GM12878 (cell line): ENCODE measurements at regions not wholly inside any gene's neighbourhood (a gene's known extent, or its start where the extent isn't known, plus 50 kb on each side); places are given as distances from the start of the nearest gene placed in this dataset.
"Not testable (repeated sequence)": the region's sequence is repeated elsewhere in the genome, so short reads cannot be mapped to it uniquely, and the experiment has no call there.

ENCODE experiments used
- ATAC-seq: fragments of 200-7000 bp; cut with Tn5 transposase; 3 replicates; pipeline ENCODE4 v1.9.1; 2020; ENCODE audit warnings: mild to moderate bottlenecking, moderate library complexity
- BruUV-seq: library from RNA; stranded (reverse); fragments of 400-500 nt; replicated peaks from 2 replicates; lab custom pipeline; 2021; lab: Mats Ljungman, UMichigan
- CTCF ChIA-PET: fragments of 300-600 bp; sonication (Branson Sonifier 250); formaldehyde crosslinking; extraction: SDS; loops from one replicate; lab custom pipeline; 2021; ENCODE audit warnings: inconsistent platforms; lab: Yijun Ruan, JAX
- POLR2A ChIA-PET: fragments of 350-600 bp; formaldehyde crosslinking; extraction: SDS; loops from one replicate; lab custom pipeline; 2021; ENCODE audit warnings: inconsistent platforms; lab: Charles Lee
- RAD21 ChIA-PET: fragments of 300-600 bp; sonication (Branson Sonifier 250); formaldehyde crosslinking; loops from one replicate; lab custom pipeline; 2023; ENCODE audit warnings: antibody characterized with exemption; ENCODE audit not compliant: unreplicated experiment; lab: Charles Lee
- SMC1A ChIA-PET: fragments of 300-600 bp; sonication (Branson Sonifier 250); formaldehyde crosslinking; loops from one replicate; lab custom pipeline; 2023; ENCODE audit not compliant: unreplicated experiment, uncharacterized antibody; lab: Charles Lee
- DNase-seq: peaks from one replicate; pipeline ENCODE4 v3.0.0-alpha.2; 2011; ENCODE audit warnings: low read depth, low spot score
- FAIRE-seq: peaks from 3 replicates; lab custom pipeline; 2011; peaks lifted over from hg19 to GRCh38; lab: Jason Lieb, UNC
- H2AFZ ChIP-seq: 2 replicates; pipeline ENCODE4 v1.6.0; 2011; ENCODE audit warnings: low read depth, low read length, control low read depth; ENCODE audit not compliant: control insufficient read depth
- H3K27ac ChIP-seq: 2 replicates; pipeline ENCODE4 v1.5.1; 2011; ENCODE audit warnings: control low read depth; ENCODE audit not compliant: control insufficient read depth, insufficient read depth
- H3K27me3 ChIP-seq, 2 experiments: replicated peaks in 1 of 2; 2 replicates each; pipeline versions ENCODE4 v1.6.0 to v1.6.1; 2011; ENCODE audit warnings: low read length in 1 of 2; ENCODE audit not compliant: control insufficient read depth in 2 of 2, insufficient read depth in 2 of 2
- H3K36me3 ChIP-seq, 2 experiments: 2 replicates each; pipeline ENCODE4 v1.5.1; 2011; ENCODE audit warnings: low read length in 1 of 2; ENCODE audit not compliant: control insufficient read depth in 2 of 2, insufficient read depth in 2 of 2
- H3K4me1 ChIP-seq: 2 replicates; pipeline ENCODE4 v1.6.1; 2011; ENCODE audit warnings: mild to moderate bottlenecking, low read length, moderate library complexity, mixed read lengths; ENCODE audit not compliant: control insufficient read depth, insufficient read depth
- H3K4me2 ChIP-seq: 2 replicates; pipeline ENCODE4 v1.6.0; 2011; ENCODE audit warnings: control low read depth; ENCODE audit not compliant: control insufficient read depth, insufficient read depth
- H3K4me3 ChIP-seq: fragments of 200-600 bp; sonication (generic); 2 replicates; pipeline ENCODE4 v1.5.1; 2016
- H3K79me2 ChIP-seq: 2 replicates; pipeline ENCODE4 v1.6.0; 2011; ENCODE audit warnings: low read length; ENCODE audit not compliant: control insufficient read depth, insufficient read depth
- H3K9ac ChIP-seq: 2 replicates; pipeline ENCODE4 v1.8.0; 2011; ENCODE audit warnings: low read length, control low read depth, mixed read lengths; ENCODE audit not compliant: control insufficient read depth, insufficient read depth
- H3K9me3 ChIP-seq: replicated peaks from 3 replicates; pipeline ENCODE4 v1.5.1; 2011; ENCODE audit warnings: mild to moderate bottlenecking, low read length; ENCODE audit not compliant: control insufficient read depth, insufficient read depth
- H4K20me1 ChIP-seq: 2 replicates; pipeline ENCODE4 v1.6.0; 2011; ENCODE audit not compliant: control insufficient read depth, insufficient read depth
- CHD2 ChIP-seq: IDR thresholded peaks from 2 replicates; pipeline ENCODE4 v1.6.1; 2011; ENCODE audit warnings: low read depth, low read length, improper control_type of control experiment, borderline replicate concordance
- ZNF687 ChIP-seq: fragments of 450-650 bp; IDR thresholded peaks from 2 replicates; pipeline ENCODE4 v1.6.1; 2017; ENCODE audit warnings: mild to moderate bottlenecking, moderate library complexity
- WGBS: methylation state at CpG from one replicate; pipeline ENCODE4 v1.1.6; 2016; ENCODE audit warnings: low lambda C conversion rate; ENCODE audit not compliant: insufficient replicate concordance, insufficient coverage; ENCODE audit errors: missing lambda C conversion rate; 5-methylcytosine and 5-hydroxymethylcytosine counted together
- in situ Hi-C: fragments of 300-500 bp; cut with MboI; formaldehyde crosslinking; loops from 9 replicates; pipeline ENCODE4 v1.14.3; 2018; ENCODE audit warnings: mixed read lengths
- intact Hi-C: fragments of 100-400 bp; cut with micrococcal nuclease; formaldehyde crosslinking; loops from one replicate; pipeline ENCODE4 v1.14.2; 2022; ENCODE audit not compliant: unreplicated experiment

- H3K4me2 ChIP-seq, H3K27ac ChIP-seq, H3K9me3 ChIP-seq, DNase-seq, RAD21 ChIA-PET, FAIRE-seq, H3K36me3 ChIP-seq, H3K79me2 ChIP-seq, H2AFZ ChIP-seq, SMC1A ChIA-PET, H3K4me1 ChIP-seq, H4K20me1 ChIP-seq, H3K27me3 ChIP-seq, H3K4me3 ChIP-seq, POLR2A ChIA-PET, CTCF ChIA-PET, in situ Hi-C loops, BruUV-seq, H3K9ac ChIP-seq, intact Hi-C loops: not testable (repeated sequence)
- peak; percentile 28; the same call in 2 of the 3 replicates for ATAC-seq
- TF ChIP-seq ZNF687 (0 out of 2 replicates have a peak, but pooled peaks have one; percentile 22), CHD2 (0 out of 2 replicates have a peak, but pooled peaks have one; percentile 18)
- WGBS: 48% methylated on average over 8 of the region's 8 CpGs
Measured at GRCh38 chr15:62281801-62282200, 116.7 kb upstream of the C2CD4B start.
